RWPE2 (cell line): ENCODE measurements at regions not wholly inside any gene's neighbourhood (a gene's known extent, or its start where the extent isn't known, plus 50 kb on each side); places are given as distances from the start of the nearest gene placed in this dataset.
"Not testable (repeated sequence)": the region's sequence is repeated elsewhere in the genome, so short reads cannot be mapped to it uniquely, and the experiment has no call there.

ENCODE experiments used
- ATAC-seq: fragments of 200-7000 bp; cut with Tn5 transposase; 3 replicates; pipeline ENCODE4 v1.9.1; 2021; ENCODE audit warnings: low read depth
- DNase-seq: peaks from one replicate; pipeline ENCODE4 v3.0.0-alpha.2; 2020; ENCODE audit warnings: low spot score
- H3K27ac ChIP-seq: fragments of 450-650 bp; 2 replicates; pipeline ENCODE4 v1.5.1; 2017; ENCODE audit warnings: mild to moderate bottlenecking; ENCODE audit not compliant: poor library complexity, severe bottlenecking
- H3K27me3 ChIP-seq: fragments of 250-450 bp; sonication (Bioruptor Pico); 2 replicates; pipeline ENCODE4 v1.5.1; 2021; ENCODE audit warnings: mild to moderate bottlenecking, moderate library complexity; ENCODE audit not compliant: insufficient read depth, poor library complexity, severe bottlenecking
- H3K36me3 ChIP-seq: fragments of 250-450 bp; sonication (Bioruptor Pico); 2 replicates; pipeline ENCODE4 v1.5.1; 2020; ENCODE audit warnings: low read depth, mild to moderate bottlenecking, moderate library complexity
- H3K4me1 ChIP-seq: fragments of 250-450 bp; sonication (Bioruptor Pico); 2 replicates; pipeline ENCODE4 v1.5.1; 2021; ENCODE audit warnings: mild to moderate bottlenecking, moderate library complexity; ENCODE audit not compliant: insufficient read depth, poor library complexity, severe bottlenecking
- H3K4me3 ChIP-seq: fragments of 250-450 bp; sonication (Bioruptor Pico); 2 replicates; pipeline ENCODE4 v1.5.1; 2021; ENCODE audit warnings: mild to moderate bottlenecking, moderate library complexity; ENCODE audit not compliant: severe bottlenecking
- H3K9me3 ChIP-seq: fragments of 250-450 bp; sonication (Bioruptor Pico); 2 replicates; pipeline ENCODE4 v1.5.1; 2021; ENCODE audit warnings: mild to moderate bottlenecking, moderate library complexity; ENCODE audit not compliant: severe bottlenecking
- CTCF ChIP-seq: fragments of 450-650 bp; IDR thresholded peaks from one replicate; pipeline ENCODE4 v1.5.1; 2017; ENCODE audit warnings: mild to moderate bottlenecking, moderate library complexity; ENCODE audit not compliant: poor library complexity, severe bottlenecking

GRCh38 chr12:76666290-76666835 lies 97.6 kb upstream of the ZDHHC17 start:
- no peak for TF ChIP-seq CTCF
- no peaks in the 10 kb centered on the region for H3K27me3 ChIP-seq
- H3K36me3 ChIP-seq: no peaks in the 10 kb centered on the region
- no peak overlapping the region for H3K4me3 ChIP-seq
- DNase-seq (no peak), ATAC-seq (no peak)
- no peaks in the 10 kb centered on the region for H3K4me1 ChIP-seq
- H3K9me3 ChIP-seq: no peaks in the 10 kb centered on the region
- H3K27ac ChIP-seq: no peak overlapping the region

GRCh38 chr12:76669981-76670380 lies 93.9 kb upstream of the ZDHHC17 start:
- DNase-seq: no peak
- TF ChIP-seq CTCF: no peak
- no peak for ATAC-seq
- H3K27ac ChIP-seq: no peak overlapping the region
- no peaks in the 10 kb centered on the region for H3K9me3 ChIP-seq
- no peaks in the 10 kb centered on the region for H3K36me3 ChIP-seq
- no peak overlapping the region for H3K4me3 ChIP-seq
- H3K27me3 ChIP-seq: no peaks in the 10 kb centered on the region
- no peaks in the 10 kb centered on the region for H3K4me1 ChIP-seq

- DNase-seq (no peak), ATAC-seq (peak; percentile 50; the same call in 1 of the 3 replicates)
- no peak overlapping the region for H3K27ac ChIP-seq
- TF ChIP-seq CTCF: no peak
- H3K36me3 ChIP-seq: no peaks in the 10 kb centered on the region
- H3K9me3 ChIP-seq: no peaks in the 10 kb centered on the region
- no peaks in the 10 kb centered on the region for H3K27me3 ChIP-seq
- H3K4me1 ChIP-seq: no peaks in the 10 kb centered on the region
- no peak overlapping the region for H3K4me3 ChIP-seq
Observed at GRCh38 chr12:76670776-76671175, 93.1 kb upstream of the ZDHHC17 start.

- H3K9me3 ChIP-seq: no peaks in the 10 kb centered on the region
Observed at GRCh38 chr12:76674669-76675315, 89.1 kb upstream of the ZDHHC17 start.

GRCh38 chr12:76676261-76676660 lies 87.7 kb upstream of the ZDHHC17 start:
- not testable (repeated sequence) for H3K4me3 ChIP-seq, H3K27me3 ChIP-seq, H3K27ac ChIP-seq, H3K4me1 ChIP-seq, H3K9me3 ChIP-seq, DNase-seq, H3K36me3 ChIP-seq, ATAC-seq

More at GRCh38 chr12:76674669-76675315, 89.1 kb upstream of the ZDHHC17 start:
- Histone ChIP-seq H3K27me3 (no peaks in the 10 kb centered on the region), H3K36me3 (no peaks in the 10 kb centered on the region), H3K27ac (no peak overlapping the region), H3K4me3 (no peak overlapping the region), H3K4me1 (no peaks in the 10 kb centered on the region)
- TF ChIP-seq CTCF: no peak
- no peak for ATAC-seq
- DNase-seq: no peak
